DMS153 (cell line): ENCODE measurements at regions not wholly inside any gene's neighbourhood (a gene's known extent, or its start where the extent isn't known, plus 50 kb on each side); places are given as distances from the start of the nearest gene placed in this dataset.
"Not testable (repeated sequence)": the region's sequence is repeated elsewhere in the genome, so short reads cannot be mapped to it uniquely, and the experiment has no call there.

Experiments used
- DNase-seq: peaks from one replicate; lab custom pipeline; 2025; lab: John Stamatoyannopoulos, UW

- DNase-seq = no peak
These were observed 2013.1 kb upstream of the CDH9 start for GRCh38 chr5:29051509-29051908.

- no peak for DNase-seq
These were observed 2003.8 kb upstream of the CDH9 start for GRCh38 chr5:29042152-29042551.

- no peak for DNase-seq
These were observed 2002.0 kb upstream of the CDH9 start for GRCh38 chr5:29040404-29040803.

- DNase-seq = no peak
These were observed 2001.6 kb upstream of the CDH9 start for GRCh38 chr5:29039994-29040393.

- no peak for DNase-seq
These were observed 1999.3 kb upstream of the CDH9 start for GRCh38 chr5:29037716-29038115.

- no peak for DNase-seq
These were observed 1985.7 kb upstream of the CDH9 start for GRCh38 chr5:29024052-29024451.

- DNase-seq = no peak
These were observed 1985.2 kb upstream of the CDH9 start for GRCh38 chr5:29023541-29023940.

- DNase-seq = no peak
These were observed 1979.1 kb upstream of the CDH9 start for GRCh38 chr5:29017501-29017900.

- DNase-seq = peak; percentile 14
These were observed 1977.7 kb upstream of the CDH9 start for GRCh38 chr5:29016067-29016466.

GRCh38 chr5:29015523-29015922 is 1977.1 kb upstream of the CDH9 start:
- DNase-seq = no peak

GRCh38 chr5:29005386-29005785 is 1967.0 kb upstream of the CDH9 start:
- no peak for DNase-seq

- no peak for DNase-seq
These were observed 1964.1 kb upstream of the CDH9 start for GRCh38 chr5:29002481-29002880.

GRCh38 chr5:29001666-29002065 is 1963.3 kb upstream of the CDH9 start:
- no peak for DNase-seq

- no peak for DNase-seq
These were observed 1946.3 kb upstream of the CDH9 start for GRCh38 chr5:28984639-28985038.

- DNase-seq = no peak
These were observed 1937.1 kb upstream of the CDH9 start for GRCh38 chr5:28975508-28975907.

- DNase-seq = no peak
These were observed 1929.5 kb upstream of the CDH9 start for GRCh38 chr5:28967848-28968247.

GRCh38 chr5:28961816-28962215 is 1923.4 kb upstream of the CDH9 start:
- no peak for DNase-seq

- DNase-seq = no peak
These were observed 1920.2 kb upstream of the CDH9 start for GRCh38 chr5:28958581-28958980.

- no peak for DNase-seq
These were observed 1919.1 kb upstream of the CDH9 start for GRCh38 chr5:28957450-28957849.

- no peak for DNase-seq
These were observed 1915.7 kb upstream of the CDH9 start for GRCh38 chr5:28954074-28954473.

GRCh38 chr5:28947865-28948264 is 1909.5 kb upstream of the CDH9 start:
- DNase-seq = no peak

- no peak for DNase-seq
These were observed 1907.5 kb upstream of the CDH9 start for GRCh38 chr5:28945859-28946258.

- not testable (repeated sequence) for DNase-seq
These were observed 1891.0 kb upstream of the CDH9 start for GRCh38 chr5:28929366-28929765.

GRCh38 chr5:28928327-28928790 is 1890.0 kb upstream of the CDH9 start:
- not testable (repeated sequence) for DNase-seq
